HG03095 (cell line): ENCODE measurements at regions not wholly inside any gene's neighbourhood (a gene's known extent, or its start where the extent isn't known, plus 50 kb on each side); places are given as distances from the start of the nearest gene placed in this dataset.
A peak's percentile ranks its signal among the peaks of the same experiment; 100 is the strongest.

Source experiments
- ATAC-seq: cut with Tn5 transposase; IDR thresholded peaks from one replicate; pipeline ENCODE4 v1.9.1; 2021; ENCODE audit warnings: moderate library complexity; ENCODE audit not compliant: unreplicated experiment

- ATAC-seq = no peak
These were observed 185.0 kb downstream of the SEMA6A start for GRCh38 chr5:116389601-116390000.

- ATAC-seq = no peak
These were observed 185.9 kb downstream of the SEMA6A start for GRCh38 chr5:116388564-116389258.

DNA sequence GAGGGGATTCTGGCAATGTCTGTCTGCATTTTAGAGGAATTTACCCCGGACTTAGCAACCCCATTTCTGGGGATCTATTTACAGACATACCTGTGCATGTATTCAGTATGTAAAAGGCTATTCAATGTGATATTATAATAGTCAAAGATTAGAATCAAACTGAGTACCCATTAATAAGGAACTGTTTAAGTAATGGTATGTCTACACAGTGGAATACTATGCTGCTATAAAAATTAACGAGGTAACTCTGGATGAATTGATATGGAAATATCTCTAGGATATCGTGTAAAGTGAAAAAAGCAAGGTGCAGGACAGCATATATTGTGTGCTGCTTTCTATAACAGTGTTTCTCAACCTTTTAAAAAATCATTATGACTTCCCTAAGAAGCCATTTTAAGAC, 186.9 kb downstream of the SEMA6A start:
- ATAC-seq = no peak

DNA sequence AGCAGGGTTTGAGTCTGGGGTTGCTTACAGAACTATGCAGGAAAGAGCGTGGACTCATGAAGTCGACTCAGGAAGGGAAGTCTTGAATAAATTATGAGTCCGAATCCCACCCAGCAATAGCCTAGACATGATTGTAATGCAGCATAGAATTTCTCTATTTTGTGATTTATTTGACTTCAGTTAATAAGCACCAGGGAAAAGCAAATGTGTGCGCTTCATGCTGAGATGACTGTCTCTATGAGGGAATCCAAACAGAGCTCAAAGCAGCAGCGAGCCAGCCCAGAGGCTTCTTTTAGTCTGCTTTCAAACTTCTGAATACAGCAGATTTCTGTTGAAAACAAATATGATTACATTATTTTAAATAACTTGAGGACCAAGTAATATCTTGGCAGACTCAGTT, 188.0 kb downstream of the SEMA6A start:
- ATAC-seq = no peak

- no peak for ATAC-seq
These were observed 191.8 kb downstream of the SEMA6A start for GRCh38 chr5:116382874-116383266.

DNA sequence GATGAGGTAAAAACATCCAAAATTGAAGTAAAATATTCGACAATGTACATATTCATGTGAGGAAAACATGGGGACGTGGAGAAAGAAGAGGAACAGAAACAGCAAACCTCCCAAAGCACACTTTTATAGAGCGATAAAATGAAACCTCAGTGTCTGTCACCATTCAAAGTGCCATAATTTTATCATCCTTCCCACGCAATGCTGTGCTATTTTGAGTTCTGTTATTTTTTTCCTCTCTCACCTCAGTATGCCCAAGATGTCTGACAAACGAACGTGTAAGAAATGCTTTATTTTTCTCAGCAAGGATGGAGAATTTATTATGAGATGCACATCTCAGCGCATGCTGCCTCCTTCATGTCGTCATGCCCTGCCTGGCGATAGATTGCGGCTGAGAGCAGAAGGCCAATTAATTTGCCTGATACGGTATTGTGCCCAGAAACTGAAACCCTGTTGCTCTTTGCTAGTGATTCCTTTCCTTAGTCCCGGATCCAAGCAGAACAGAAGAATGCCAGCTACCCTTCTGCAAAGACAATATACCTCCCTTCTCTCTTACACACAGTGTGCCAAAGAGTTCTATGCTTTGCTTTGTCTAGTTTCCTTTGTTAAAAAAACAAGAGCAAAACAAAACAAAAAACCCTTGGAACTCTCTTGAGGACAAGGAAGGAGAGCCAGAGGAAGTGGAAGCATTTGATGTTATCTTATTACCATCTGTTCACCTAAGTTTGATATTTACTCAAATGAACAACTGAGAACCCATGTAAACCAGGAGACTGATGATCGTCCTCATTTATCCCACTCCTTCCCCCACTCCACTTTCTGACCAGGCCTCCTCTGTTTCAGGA, 192.4 kb downstream of the SEMA6A start:
- ATAC-seq = no peak

DNA sequence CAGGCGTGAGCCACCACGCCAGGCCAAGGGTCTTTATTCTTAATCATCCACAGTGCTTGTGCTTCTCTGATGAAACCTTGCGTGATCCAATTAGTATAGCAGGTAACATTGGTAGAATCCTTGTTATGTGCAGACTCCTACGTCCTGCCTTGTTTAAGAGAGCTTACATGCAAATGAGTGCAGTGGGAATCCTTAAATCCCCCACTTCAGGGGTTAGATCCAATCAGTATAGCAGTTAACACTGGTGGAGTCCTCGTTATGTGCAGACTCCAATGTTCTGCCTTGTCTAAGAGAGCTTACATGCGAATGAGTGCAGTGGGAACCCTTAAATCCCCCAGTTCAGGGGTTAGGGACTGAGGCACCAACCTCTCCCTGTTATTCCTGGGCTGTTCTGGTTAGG, 193.4 kb downstream of the SEMA6A start:
- ATAC-seq = no peak

- ATAC-seq = no peak
These were observed 194.0 kb downstream of the SEMA6A start for GRCh38 chr5:116380621-116381020.

GRCh38 chr5:116379306-116379705, 195.3 kb downstream of the SEMA6A start:
- ATAC-seq = no peak

GRCh38 chr5:116378777-116379121, 195.9 kb downstream of the SEMA6A start:
- ATAC-seq = no peak

GRCh38 chr5:116378007-116378776, 196.4 kb downstream of the SEMA6A start:
- no peak for ATAC-seq

DNA sequence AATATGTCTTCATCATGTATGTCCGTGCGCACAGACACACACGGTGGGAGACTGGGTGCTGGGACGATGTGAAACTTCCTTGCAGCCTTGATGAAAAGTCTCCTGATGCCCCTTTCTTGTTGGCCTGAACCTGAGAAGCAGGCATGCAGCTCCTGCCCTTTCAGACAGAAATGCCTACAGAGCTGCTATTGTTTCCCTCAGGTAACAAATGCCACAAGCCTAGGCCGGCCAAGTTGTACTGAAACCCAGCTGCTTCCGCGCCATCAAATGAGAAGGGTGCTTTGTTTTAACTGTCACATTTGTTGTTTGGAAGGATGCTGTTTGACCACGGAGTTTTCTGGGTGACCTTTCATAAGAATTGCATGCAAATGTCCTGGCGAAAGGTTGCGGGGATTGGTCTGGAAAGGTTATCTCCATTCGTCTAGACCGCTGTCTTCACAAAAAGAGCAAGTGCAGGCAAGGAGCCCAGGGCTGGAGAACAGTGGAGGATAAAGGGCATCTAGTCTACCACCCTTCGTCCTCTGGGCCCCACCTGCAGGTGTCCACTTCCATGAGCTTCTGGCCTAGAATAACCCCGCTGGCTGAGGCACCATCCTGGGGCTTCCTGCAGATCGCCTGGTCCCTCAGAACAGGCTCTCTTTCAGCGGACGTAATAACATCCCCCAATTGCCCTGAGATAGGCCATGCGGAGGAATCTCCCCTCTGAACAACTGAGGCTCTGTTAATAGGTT, 197.2 kb downstream of the SEMA6A start:
- no peak for ATAC-seq

DNA sequence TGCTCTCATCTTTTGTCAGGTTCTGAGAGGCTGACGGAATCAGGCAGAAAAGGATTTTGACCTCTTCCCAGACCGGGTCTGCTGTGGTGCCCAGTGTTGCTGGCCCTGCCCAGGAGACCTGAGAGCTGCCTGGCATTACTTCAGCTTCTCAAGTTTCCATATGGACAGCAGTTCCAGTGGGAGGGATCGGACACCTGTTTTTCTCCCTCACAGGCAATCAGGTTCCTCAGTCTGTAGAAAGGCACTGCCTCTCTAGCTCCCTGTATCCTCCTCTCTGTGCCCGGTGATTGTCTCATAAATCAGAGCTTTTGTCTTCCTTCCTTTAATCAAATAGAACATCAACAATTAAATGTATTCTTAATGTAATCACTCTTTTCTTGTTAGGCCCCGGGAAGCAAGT, 198.7 kb downstream of the SEMA6A start:
- ATAC-seq = no peak

DNA sequence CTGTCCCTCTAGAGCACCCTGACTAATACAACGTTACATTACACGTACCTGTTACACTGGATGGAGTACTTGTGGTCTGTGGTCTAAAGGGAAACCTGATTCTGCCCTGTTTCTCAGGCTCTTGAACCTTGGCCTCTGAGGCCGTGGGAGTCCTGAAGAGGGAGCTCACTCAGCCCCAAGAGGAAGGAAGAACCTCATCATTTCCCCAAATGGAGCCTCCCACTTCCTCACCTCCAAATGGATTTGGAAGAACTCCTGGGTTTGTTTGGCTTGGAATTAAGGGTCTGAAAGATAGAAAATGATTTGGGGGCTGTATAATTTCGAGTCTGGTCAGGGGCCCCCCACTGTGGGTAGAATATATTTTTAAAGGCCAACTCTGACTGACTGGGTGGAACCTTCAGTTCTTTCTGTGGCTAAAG, 200.2 kb downstream of the SEMA6A start:
- no peak for ATAC-seq

GRCh38 chr5:116372931-116373597, 201.6 kb downstream of the SEMA6A start:
- no peak for ATAC-seq

GRCh38 chr5:116371935-116372334, 202.7 kb downstream of the SEMA6A start:
- no peak for ATAC-seq

- no peak for ATAC-seq
These were observed 203.2 kb downstream of the SEMA6A start for GRCh38 chr5:116371431-116371830.

GRCh38 chr5:116370886-116371285, 203.7 kb downstream of the SEMA6A start:
- no peak for ATAC-seq

- ATAC-seq = no peak
These were observed 204.5 kb downstream of the SEMA6A start for GRCh38 chr5:116370149-116370548.

DNA sequence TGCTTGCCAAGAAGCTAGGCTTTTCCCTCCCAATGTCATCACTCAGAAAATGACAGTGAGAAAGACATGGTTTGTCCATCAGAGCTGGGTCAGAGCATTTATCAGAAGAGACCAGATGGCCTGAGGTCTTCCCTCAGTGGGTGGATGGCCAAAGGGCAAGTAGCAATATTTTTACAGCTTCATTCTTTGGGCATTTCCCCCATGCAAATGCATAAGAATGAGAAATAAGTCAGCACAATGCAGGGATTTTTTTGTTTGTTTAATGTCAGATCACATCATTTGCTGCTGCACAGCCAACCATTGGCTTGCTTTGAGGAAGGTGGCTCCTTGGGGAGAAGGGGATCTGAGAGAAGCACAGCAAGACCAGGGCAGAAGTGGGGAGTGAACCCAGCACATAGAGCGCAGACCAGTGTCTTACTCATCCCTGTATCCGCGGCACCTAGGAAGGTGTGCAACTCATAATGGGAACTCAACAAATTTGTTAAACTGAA, 209.6 kb downstream of the SEMA6A start:
- ATAC-seq = peak; percentile 60
